ENCODE measurements at regions not wholly inside any gene's neighbourhood (a gene's known extent, or its start where the extent isn't known, plus 50 kb on each side); places are given as distances from the start of the nearest gene placed in this dataset.

DNA sequence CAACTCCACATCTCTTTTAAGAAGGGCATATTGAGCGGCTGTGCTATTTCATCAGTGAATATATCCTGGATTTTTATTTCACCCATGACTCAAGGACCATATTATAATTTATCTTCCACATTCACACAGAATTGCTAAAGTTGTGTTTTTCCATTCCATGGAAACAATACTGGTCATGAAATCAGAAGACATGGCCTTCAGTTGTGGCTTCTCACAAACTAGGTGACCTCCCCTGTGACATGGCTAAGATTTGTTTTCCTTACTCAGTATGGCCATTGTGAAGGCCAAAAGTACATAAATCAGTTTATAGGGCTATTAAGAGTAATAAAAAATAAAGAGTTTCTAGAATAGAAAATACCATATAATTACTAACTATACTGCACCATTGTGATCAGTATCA lies 415.6 kb downstream of the OXSM start:
- no peaks in the 10 kb centered on the region for H3K36me3 ChIP-seq (replicated peaks in 1 of 2; ENCODE audit: control insufficient read depth in 1 of 2, insufficient read depth in 2 of 2, low read length in 1 of 2)
- TF ChIP-seq, protein P1, sequence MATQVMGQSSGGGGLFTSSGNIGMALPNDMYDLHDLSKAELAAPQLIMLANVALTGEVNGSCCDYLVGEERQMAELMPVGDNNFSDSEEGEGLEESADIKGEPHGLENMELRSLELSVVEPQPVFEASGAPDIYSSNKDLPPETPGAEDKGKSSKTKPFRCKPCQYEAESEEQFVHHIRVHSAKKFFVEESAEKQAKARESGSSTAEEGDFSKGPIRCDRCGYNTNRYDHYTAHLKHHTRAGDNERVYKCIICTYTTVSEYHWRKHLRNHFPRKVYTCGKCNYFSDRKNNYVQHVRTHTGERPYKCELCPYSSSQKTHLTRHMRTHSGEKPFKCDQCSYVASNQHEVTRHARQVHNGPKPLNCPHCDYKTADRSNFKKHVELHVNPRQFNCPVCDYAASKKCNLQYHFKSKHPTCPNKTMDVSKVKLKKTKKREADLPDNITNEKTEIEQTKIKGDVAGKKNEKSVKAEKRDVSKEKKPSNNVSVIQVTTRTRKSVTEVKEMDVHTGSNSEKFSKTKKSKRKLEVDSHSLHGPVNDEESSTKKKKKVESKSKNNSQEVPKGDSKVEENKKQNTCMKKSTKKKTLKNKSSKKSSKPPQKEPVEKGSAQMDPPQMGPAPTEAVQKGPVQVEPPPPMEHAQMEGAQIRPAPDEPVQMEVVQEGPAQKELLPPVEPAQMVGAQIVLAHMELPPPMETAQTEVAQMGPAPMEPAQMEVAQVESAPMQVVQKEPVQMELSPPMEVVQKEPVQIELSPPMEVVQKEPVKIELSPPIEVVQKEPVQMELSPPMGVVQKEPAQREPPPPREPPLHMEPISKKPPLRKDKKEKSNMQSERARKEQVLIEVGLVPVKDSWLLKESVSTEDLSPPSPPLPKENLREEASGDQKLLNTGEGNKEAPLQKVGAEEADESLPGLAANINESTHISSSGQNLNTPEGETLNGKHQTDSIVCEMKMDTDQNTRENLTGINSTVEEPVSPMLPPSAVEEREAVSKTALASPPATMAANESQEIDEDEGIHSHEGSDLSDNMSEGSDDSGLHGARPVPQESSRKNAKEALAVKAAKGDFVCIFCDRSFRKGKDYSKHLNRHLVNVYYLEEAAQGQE (IDR thresholded peaks at IDR 0.05; ENCODE audit: low read depth, low read length) = no peak
- TF ChIP-seq RCOR1 (IDR thresholded peaks at IDR 0.05; ENCODE audit: low read length) = no peak
- TF ChIP-seq, protein P2, sequence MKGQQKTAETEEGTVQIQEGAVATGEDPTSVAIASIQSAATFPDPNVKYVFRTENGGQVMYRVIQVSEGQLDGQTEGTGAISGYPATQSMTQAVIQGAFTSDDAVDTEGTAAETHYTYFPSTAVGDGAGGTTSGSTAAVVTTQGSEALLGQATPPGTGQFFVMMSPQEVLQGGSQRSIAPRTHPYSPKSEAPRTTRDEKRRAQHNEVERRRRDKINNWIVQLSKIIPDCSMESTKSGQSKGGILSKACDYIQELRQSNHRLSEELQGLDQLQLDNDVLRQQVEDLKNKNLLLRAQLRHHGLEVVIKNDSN (IDR thresholded peaks at IDR 0.05; ENCODE audit: borderline replicate concordance, low read depth) = no peak
- no peak for TF ChIP-seq EZH2phosphoT487 (IDR thresholded peaks at IDR 0.05; ENCODE audit: borderline replicate concordance, low read depth)
- TF ChIP-seq JUND (IDR thresholded peaks at IDR 0.05) = no peak
- TF ChIP-seq FOXM1 (IDR thresholded peaks at IDR 0.05; ENCODE audit: low read depth) = no peak
- no peak for TF ChIP-seq POLR2AphosphoS5 (IDR thresholded peaks at IDR 0.05; ENCODE audit: low read depth, low read length)
- TF ChIP-seq NFIC (IDR thresholded peaks at IDR 0.05; ENCODE audit: borderline replicate concordance) = no peak
- no peak for TF ChIP-seq SMC3 (IDR thresholded peaks at IDR 0.05; ENCODE audit: low read depth, low read length)
- no peak for TF ChIP-seq MEF2A (IDR thresholded peaks at IDR 0.05; ENCODE audit: borderline replicate concordance, low read depth)
- TF ChIP-seq, protein P3, sequence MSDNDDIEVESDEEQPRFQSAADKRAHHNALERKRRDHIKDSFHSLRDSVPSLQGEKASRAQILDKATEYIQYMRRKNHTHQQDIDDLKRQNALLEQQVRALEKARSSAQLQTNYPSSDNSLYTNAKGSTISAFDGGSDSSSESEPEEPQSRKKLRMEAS (IDR thresholded peaks at IDR 0.05; ENCODE audit: low read depth) = no peak
- TF ChIP-seq, protein P4, sequence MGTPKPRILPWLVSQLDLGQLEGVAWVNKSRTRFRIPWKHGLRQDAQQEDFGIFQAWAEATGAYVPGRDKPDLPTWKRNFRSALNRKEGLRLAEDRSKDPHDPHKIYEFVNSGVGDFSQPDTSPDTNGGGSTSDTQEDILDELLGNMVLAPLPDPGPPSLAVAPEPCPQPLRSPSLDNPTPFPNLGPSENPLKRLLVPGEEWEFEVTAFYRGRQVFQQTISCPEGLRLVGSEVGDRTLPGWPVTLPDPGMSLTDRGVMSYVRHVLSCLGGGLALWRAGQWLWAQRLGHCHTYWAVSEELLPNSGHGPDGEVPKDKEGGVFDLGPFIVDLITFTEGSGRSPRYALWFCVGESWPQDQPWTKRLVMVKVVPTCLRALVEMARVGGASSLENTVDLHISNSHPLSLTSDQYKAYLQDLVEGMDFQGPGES (IDR thresholded peaks at IDR 0.05; ENCODE audit: low read depth, low read length) = no peak
- TF ChIP-seq ELF1 (IDR thresholded peaks at IDR 0.05) = no peak
- TF ChIP-seq GATA2 (CRISPR knock-in tag; IDR thresholded peaks at IDR 0.05) = no peak
- no peaks in the 10 kb centered on the region for H3K9me2 ChIP-seq
- H3K9ac ChIP-seq = no peak overlapping the region
- H3K4me1 ChIP-seq (ENCODE audit: control insufficient read depth in 1 of 2, insufficient read depth in 2 of 2, low read depth in 1 of 2, low read length in 1 of 2) = no peaks in the 10 kb centered on the region
- H4K20me1 ChIP-seq (ENCODE audit: insufficient read depth) = no peaks in the 10 kb centered on the region
- POLR2A ChIA-PET = no interaction called here
- H3K27me3 ChIP-seq (ENCODE audit: insufficient read depth) = no peaks in the 10 kb centered on the region
- no peak overlapping the region for H2AFZ ChIP-seq (ENCODE audit: low read depth)
- H3K9me3 ChIP-seq = no peaks in the 10 kb centered on the region
- no peaks in the 10 kb centered on the region for H3K79me2 ChIP-seq (ENCODE audit: insufficient read depth)
- CTCF ChIA-PET = interaction anchor here (1.0 kb wide), 1 partner anchor 508 kb away, joined by 4 read pairs; no protein-coding TSS in a partner anchor
- DNase-seq = no peak
- 7% methylated on average over 1 of the region's 1 CpG for WGBS (ENCODE audit: low lambda C conversion rate)
- H3K4me3 ChIP-seq (ENCODE audit: low read depth in 2 of 2, low read length in 1 of 2) = no peak overlapping the region
- no peaks in the 10 kb centered on the region for H3F3A ChIP-seq (replicated peaks; ENCODE audit: insufficient read depth)
- H3K4me2 ChIP-seq = no peak overlapping the region
- H3K27ac ChIP-seq (ENCODE audit: low read depth in 2 of 2, low read length in 1 of 2) = no peak overlapping the region

Data from SK-N-SH (cell line).